ENCODE measurements at regions not wholly inside any gene's neighbourhood (a gene's known extent, or its start where the extent isn't known, plus 50 kb on each side); places are given as distances from the start of the nearest gene placed in this dataset.

DNA sequence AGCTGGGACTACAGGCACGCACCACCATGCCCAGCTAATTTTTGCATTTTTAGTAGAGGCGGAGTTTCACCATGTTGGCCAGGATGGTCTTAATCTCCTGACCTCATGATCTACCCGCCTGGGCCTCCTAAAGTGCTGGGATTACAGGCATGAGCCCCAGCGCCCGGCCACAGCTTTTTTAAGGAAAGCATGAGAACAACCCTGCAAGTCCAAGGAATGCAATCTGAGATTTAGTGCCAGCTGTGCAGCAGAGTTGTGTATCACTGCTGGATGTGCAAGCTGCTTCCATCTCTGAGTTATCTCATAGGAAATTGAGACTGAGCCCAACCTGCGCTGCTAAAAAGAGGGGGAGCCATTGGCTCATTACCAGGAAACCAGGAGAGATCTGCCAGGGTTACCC, 399.9 kb upstream of the CYRIA start:
- H3K27me3 ChIP-seq (ENCODE audit: control insufficient read depth, extremely low read depth, insufficient read depth, low read length) = no peaks in the 10 kb centered on the region
- no peak overlapping the region for H3K4me3 ChIP-seq (ENCODE audit: control insufficient read depth in 2 of 3, extremely low read depth in 1 of 3, insufficient read depth in 2 of 3, low read depth in 1 of 3, low read length in 3 of 3)
- FAIRE-seq (no peak), DNase-seq (ENCODE audit: low read depth, low spot score) (no peak)
- H3K36me3 ChIP-seq (ENCODE audit: control insufficient read depth in 2 of 2, extremely low read depth in 1 of 2, insufficient read depth in 2 of 2, low read length in 2 of 2) = no peaks in the 10 kb centered on the region
- H3K27ac ChIP-seq (ENCODE audit: control insufficient read depth, insufficient read depth, low read length) = no peak overlapping the region
- H3K4me1 ChIP-seq (ENCODE audit: control insufficient read depth, extremely low read depth, insufficient read depth, low read length) = no peaks in the 10 kb centered on the region
- no peaks in the 10 kb centered on the region for H3K9me3 ChIP-seq (ENCODE audit: control insufficient read depth, low read depth, low read length)
- H3K9me1 ChIP-seq (ENCODE audit: control insufficient read depth, extremely low read depth, insufficient read depth, low read length) = no peaks in the 10 kb centered on the region
- TF ChIP-seq EZH2 (IDR thresholded peaks at IDR 0.05; ENCODE audit: low read length) = no peak
- TF ChIP-seq, protein P1, sequence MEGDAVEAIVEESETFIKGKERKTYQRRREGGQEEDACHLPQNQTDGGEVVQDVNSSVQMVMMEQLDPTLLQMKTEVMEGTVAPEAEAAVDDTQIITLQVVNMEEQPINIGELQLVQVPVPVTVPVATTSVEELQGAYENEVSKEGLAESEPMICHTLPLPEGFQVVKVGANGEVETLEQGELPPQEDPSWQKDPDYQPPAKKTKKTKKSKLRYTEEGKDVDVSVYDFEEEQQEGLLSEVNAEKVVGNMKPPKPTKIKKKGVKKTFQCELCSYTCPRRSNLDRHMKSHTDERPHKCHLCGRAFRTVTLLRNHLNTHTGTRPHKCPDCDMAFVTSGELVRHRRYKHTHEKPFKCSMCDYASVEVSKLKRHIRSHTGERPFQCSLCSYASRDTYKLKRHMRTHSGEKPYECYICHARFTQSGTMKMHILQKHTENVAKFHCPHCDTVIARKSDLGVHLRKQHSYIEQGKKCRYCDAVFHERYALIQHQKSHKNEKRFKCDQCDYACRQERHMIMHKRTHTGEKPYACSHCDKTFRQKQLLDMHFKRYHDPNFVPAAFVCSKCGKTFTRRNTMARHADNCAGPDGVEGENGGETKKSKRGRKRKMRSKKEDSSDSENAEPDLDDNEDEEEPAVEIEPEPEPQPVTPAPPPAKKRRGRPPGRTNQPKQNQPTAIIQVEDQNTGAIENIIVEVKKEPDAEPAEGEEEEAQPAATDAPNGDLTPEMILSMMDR (optimal IDR thresholded peaks at IDR 0.05 in 1 of 3, IDR thresholded peaks at IDR 0.05 in 1 of 3, conservative IDR thresholded peaks at IDR 0.05 in 1 of 3; ENCODE audit: extremely low read depth in 1 of 3, insufficient read depth in 2 of 3, low read length in 3 of 3) = no peak
- H3K9ac ChIP-seq (ENCODE audit: control insufficient read depth, extremely low read depth, insufficient read depth, low read length) = no peak overlapping the region
- H4K20me1 ChIP-seq (ENCODE audit: control insufficient read depth, extremely low read depth, insufficient read depth, low read length) = no peaks in the 10 kb centered on the region
- no peaks in the 10 kb centered on the region for H3K79me2 ChIP-seq (ENCODE audit: control insufficient read depth, insufficient read depth, low read length)
- H2AFZ ChIP-seq (ENCODE audit: control insufficient read depth, low read length) = no peak overlapping the region
- dilution Hi-C loops (cut with MboI; ENCODE audit: extremely low pct_ligation_motif_present, low sequenced_read_pairs) = no loop called here
- H3K4me2 ChIP-seq (ENCODE audit: control insufficient read depth, extremely low read depth, insufficient read depth, low read depth, low read length) = no peak overlapping the region

DNA sequence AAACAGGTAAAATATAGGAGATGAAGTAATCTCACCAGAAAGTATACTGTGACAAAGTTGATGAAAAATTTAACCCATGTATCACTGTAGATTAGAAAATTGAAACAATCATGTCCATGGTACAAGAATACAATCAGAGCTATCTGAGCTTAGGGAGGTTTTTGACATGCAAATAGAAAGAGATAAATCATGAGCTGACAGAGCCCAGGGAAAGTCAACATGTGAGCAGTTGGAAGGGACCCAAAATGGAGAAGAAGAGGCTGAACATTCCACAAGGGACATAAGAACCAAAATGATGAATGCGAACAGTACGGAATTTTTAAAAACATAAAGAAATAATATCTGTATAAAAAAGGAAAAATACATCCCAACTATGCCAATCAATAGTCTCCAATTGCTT, 395.4 kb upstream of the CYRIA start:
- Histone ChIP-seq H3K79me2 (ENCODE audit: control insufficient read depth, insufficient read depth, low read length) (no peaks in the 10 kb centered on the region), H2AFZ (ENCODE audit: control insufficient read depth, low read length) (no peak overlapping the region), H3K27ac (ENCODE audit: control insufficient read depth, insufficient read depth, low read length) (no peak overlapping the region), H3K4me3 (ENCODE audit: control insufficient read depth in 2 of 3, extremely low read depth in 1 of 3, insufficient read depth in 2 of 3, low read depth in 1 of 3, low read length in 3 of 3) (no peak overlapping the region), H3K4me1 (ENCODE audit: control insufficient read depth, extremely low read depth, insufficient read depth, low read length) (no peaks in the 10 kb centered on the region), H3K9ac (ENCODE audit: control insufficient read depth, extremely low read depth, insufficient read depth, low read length) (no peak overlapping the region), H3K9me3 (ENCODE audit: control insufficient read depth, low read depth, low read length) (no peaks in the 10 kb centered on the region), H3K4me2 (ENCODE audit: control insufficient read depth, extremely low read depth, insufficient read depth, low read depth, low read length) (no peak overlapping the region), H3K27me3 (ENCODE audit: control insufficient read depth, extremely low read depth, insufficient read depth, low read length) (no peaks in the 10 kb centered on the region), H3K36me3 (ENCODE audit: control insufficient read depth in 2 of 2, extremely low read depth in 1 of 2, insufficient read depth in 2 of 2, low read length in 2 of 2) (no peaks in the 10 kb centered on the region), H3K9me1 (ENCODE audit: control insufficient read depth, extremely low read depth, insufficient read depth, low read length) (no peaks in the 10 kb centered on the region), H4K20me1 (ENCODE audit: control insufficient read depth, extremely low read depth, insufficient read depth, low read length) (no peaks in the 10 kb centered on the region)
- TF ChIP-seq, protein P1 (optimal IDR thresholded peaks at IDR 0.05 in 1 of 3, IDR thresholded peaks at IDR 0.05 in 1 of 3, conservative IDR thresholded peaks at IDR 0.05 in 1 of 3; ENCODE audit: extremely low read depth in 1 of 3, insufficient read depth in 2 of 3, low read length in 3 of 3) = no peak
- TF ChIP-seq EZH2 (IDR thresholded peaks at IDR 0.05; ENCODE audit: low read length) = no peak
- FAIRE-seq (no peak), DNase-seq (ENCODE audit: low read depth, low spot score) (no peak)
- dilution Hi-C loops (cut with MboI; ENCODE audit: extremely low pct_ligation_motif_present, low sequenced_read_pairs) = no loop called here
